Umbilical cord (tissue), 1 donor: ENCODE measurements at regions not wholly inside any gene's neighbourhood (a gene's known extent, or its start where the extent isn't known, plus 50 kb on each side); places are given as distances from the start of the nearest gene placed in this dataset.
A peak's percentile ranks its signal among the peaks of the same experiment; 100 is the strongest.
"Not testable (repeated sequence)": the region's sequence is repeated elsewhere in the genome, so short reads cannot be mapped to it uniquely, and the experiment has no call there.

Experiments used
- DNase-seq: peaks from one replicate; pipeline ENCODE4 v3.0.0-alpha.2; 2015; ENCODE audit warnings: low spot score

DNA sequence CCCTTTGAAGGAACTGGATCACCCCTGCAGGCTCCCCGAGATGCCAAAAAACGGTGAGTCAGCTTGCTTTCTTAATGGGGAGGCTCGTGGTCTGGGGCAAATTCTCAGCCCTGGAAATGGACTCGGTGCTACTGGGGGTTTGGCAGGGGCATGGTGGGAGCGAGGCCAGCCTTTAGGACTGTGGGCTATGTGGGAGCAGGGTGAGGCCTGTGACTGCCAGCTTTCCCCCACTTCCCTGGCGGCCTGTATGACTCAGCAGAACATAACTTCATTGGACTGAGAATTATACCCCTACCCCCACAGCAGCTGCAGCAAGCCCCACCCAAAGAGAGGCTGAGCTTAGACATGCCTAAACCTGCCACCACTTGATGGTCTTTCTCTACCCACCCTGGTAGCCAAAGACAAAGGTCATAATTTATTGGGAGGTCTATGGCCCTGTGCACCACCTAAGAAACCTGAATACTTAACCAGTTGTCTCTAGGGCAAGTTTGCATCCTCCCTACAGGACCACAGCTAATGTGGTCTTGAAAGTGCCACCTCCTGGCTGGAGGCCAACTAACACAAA, 325.3 kb downstream of the TLE1 start:
- DNase-seq: no peak

DNA sequence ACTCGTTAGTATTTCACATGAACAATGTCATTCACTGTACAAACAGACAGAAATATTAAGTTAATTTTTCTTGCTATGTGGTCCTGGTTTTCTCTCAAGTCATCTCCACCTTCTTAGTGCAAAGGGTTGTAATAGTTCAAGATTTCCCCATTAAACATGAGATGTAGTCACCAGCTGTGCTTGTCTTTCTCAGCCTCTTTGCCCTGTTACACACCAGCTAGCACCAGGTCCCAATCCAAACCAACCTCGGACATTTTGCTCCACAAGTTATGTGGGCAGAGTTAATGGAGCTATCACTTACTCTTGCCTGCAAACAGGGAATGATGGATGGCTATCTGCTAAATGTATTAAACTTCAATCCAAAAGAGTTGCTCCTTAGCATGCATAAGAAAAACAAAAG, 328.1 kb downstream of the TLE1 start:
- DNase-seq: no peak

GRCh38 chr9:81351166-81351565, 338.2 kb downstream of the TLE1 start:
- no peak for DNase-seq

DNA sequence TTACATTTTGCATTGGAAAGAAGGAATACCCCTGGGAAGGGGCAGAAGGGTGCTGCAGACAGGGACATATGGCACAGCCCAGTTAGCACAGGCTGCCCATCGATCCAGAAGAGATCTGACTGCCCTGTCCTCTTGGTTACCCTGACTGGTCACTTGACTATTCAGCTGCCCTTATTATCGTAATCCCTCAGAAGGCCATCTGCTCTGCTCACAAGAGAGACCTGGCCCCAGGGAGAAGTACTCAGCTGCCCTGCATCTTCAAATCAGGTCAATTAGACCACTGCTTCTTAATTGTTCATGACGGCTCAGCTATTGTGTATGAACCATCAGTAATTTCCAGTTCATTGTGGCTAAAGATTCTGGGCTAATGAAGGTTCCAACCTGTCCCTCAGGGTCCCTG, 345.0 kb downstream of the TLE1 start:
- DNase-seq: no peak

DNA sequence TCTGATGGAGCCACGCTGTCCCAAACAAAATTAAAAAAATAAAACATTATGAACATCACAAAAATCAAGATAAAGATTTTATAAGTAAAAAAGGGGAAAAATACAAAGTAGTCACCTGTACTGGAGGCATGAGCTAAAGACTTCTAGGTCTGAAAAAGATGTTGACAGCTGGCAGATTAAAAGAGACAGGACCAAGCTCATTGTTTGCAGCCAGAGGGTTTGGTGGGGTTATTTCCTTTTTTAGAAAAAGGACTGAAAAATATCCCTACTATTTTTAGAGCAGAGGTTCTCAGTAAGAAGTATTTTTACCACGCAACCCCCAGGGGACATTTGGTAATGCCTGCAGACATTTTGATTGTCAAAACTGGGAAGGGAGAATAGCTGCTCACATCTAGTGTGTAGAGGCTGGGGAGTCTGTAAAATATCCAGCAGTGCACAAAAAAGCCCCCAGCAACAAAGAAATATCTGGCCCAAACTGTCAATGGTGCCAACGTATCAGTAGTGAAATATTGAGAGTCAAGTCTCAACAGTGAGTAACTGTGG, 353.4 kb downstream of the TLE1 start:
- no peak for DNase-seq

- no peak for DNase-seq
Observed at GRCh38 chr9:81321551-81321950, 367.8 kb downstream of the TLE1 start.

DNA sequence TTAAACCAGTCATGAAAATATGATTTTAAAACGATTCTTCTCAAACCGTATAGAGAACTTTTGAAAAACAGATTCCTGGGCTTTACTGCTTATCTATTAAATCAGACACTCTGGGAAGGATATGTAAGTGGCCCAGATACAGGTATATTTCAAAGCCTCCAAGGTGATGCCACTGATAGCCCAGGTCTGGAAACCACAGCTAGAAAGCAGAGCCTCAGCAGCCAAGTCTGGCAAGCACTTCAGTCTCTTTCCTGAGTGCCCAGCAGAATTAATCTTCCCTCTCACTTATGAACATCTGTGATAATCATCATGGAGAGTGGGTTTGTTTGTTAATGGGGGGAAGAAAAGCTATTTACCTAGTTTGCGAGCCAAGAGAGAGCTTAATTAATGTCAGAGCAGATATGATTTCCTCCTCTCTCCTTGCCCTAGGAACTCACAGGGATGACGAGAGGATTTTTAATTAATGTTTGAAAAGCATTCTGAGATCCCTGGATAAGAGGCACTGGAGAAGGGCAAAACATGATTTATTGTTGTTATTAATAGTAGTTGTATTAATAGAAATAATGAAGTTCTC, 368.4 kb downstream of the TLE1 start:
- no peak for DNase-seq

DNA sequence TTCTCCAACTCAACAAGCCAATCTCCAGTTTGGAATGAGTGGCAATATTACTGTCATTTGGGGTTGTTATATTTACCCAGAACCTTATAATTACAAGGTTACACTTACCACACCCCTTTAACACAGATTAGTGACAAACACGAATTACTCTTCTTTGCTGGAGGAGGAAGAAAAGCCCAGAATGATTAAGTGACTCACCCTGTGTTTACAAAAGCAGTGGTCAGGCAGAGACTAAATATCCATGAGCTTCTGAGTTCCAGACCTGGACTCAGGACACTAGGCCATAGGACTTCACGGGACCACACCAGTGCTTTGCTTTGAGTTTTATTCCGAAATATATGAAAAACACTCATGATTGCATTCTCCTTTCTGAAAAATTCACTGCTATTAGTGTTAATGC, 370.8 kb downstream of the TLE1 start:
- DNase-seq: no peak

DNA sequence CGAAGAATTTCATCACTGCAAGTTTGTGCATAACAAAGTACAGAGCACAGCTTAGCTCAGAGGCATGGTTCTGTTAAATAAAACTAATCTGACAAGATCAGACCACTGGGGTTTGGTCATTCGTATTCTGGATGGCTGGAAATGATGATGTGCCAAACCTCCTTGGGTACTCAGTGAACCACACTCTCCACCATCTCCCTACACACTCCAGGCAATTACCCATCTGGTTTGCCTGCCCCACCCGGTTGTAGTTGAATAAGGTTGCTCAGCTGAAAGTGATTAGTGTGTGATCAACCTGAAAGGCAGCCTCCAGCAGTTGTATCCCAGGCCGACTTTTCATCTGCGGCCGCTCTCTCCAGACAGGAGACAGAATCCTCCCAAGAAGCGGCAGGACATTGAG, 371.4 kb downstream of the TLE1 start:
- DNase-seq: peak; percentile 49

GRCh38 chr9:81317223-81317622, 372.1 kb downstream of the TLE1 start:
- no peak for DNase-seq

- DNase-seq: no peak
Observed at GRCh38 chr9:81314490-81314889, 374.9 kb downstream of the TLE1 start.

GRCh38 chr9:81313877-81314276, 375.5 kb downstream of the TLE1 start:
- no peak for DNase-seq

GRCh38 chr9:81312346-81312745, 377.0 kb downstream of the TLE1 start:
- DNase-seq: no peak

DNA sequence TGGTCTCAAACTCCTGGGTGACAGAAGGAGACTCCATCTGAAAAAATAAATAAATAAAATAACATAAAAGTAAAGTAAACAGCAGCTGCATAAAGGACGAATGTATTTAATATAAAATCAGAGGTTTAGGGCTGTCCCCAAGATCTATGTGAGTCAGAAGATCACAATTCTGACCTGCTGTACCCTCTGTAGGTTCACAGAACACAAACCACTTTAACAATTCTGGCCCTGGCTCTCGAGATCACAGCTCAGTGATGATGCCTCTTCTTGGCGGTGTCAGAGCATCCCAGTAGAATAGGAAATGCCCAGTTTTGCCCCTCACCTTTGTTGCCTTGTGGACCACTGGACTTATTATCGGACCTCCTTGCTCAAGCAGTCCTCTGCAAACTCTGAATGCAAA, 380.9 kb downstream of the TLE1 start:
- DNase-seq: no peak

- not testable (repeated sequence) for DNase-seq
Observed at GRCh38 chr9:81307791-81308190, 381.6 kb downstream of the TLE1 start.

DNA sequence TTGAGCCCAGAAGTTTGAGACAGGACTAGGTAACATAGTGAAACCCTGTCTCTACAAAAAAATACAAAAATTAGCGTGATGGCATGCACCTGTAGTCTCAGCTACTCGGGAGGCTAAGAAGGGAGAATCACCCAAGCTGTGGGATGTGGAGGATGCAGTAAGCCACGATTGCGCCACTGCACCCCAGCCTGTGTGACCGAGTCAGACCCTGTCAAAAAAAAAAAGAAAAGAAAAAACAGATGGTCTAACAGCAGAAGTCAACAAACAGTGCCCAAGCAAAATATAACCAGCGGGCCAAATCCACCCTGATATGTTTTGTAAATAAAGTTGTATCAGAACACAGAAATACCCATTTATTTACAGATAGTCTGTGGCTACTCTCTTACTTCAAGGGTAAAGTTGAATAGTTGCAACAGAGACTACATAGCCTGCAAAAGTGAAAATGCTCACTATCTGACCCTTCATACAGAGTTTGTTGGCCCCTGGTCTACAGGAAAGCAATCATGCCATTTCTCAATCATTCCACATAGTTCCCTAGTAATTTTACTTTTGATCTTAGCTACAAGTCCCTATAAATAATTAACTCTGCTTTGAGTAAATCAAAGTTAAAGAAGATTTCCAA, 383.7 kb downstream of the TLE1 start:
- no peak for DNase-seq

DNA sequence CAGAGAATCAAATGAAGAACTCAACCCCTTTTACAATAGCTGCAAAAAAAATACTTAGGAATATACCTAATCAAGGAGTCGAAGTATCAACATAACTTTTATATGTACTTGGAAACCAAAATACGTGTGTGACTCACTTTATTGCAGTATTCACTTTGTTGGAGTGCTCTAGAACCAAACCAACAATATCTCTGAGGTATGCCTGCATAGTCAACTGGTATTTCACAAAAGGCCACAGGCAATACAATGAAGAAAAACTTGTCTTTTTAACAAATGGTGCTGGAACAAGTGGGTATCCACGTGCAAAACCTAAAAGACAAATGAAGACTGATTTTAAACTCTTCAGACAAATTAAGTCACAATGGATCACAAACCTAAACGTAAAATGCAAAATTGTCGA, 385.7 kb downstream of the TLE1 start:
- DNase-seq: no peak

DNA sequence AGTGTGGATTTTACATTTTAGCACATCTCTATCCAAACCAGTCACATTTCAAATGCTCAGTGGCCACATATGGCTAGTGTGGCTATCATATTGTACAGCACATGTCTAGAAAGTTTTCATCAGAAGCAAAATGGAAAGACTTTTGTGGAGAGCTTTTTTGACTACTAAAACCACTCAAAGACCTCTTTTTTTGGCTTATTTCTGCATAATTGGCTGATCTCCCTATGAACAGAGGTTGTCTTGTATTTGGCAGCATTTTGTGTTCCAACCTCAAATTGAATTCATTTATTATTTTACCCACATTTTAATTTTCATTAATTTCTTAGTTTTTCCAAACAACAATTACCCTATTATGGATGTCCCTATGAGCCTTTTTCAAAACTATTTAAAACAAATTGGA, 395.7 kb downstream of the TLE1 start:
- no peak for DNase-seq

- DNase-seq: no peak
Observed at GRCh38 chr9:81292056-81292805, 397.1 kb downstream of the TLE1 start.

GRCh38 chr9:81289622-81290021, 399.7 kb downstream of the TLE1 start:
- no peak for DNase-seq

DNA sequence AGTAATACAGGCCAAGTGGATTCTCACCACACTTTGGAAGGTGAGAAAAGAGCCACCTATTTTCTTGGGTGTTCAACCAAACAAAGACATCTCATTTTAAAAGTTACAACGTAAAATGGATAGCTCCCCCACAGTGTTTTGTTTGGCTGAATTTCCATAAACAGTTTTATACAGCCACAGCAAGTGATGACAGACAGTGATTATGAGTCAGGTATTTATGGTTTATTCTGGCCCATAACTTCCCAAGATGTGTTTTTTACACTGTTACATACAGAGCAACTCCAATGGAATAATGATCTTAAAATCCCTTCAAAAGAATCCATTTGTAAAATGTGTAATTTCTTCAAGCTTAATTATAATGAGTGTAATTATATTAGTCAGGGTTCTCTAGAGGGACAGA, 421.3 kb downstream of the TLE1 start:
- no peak for DNase-seq

DNA sequence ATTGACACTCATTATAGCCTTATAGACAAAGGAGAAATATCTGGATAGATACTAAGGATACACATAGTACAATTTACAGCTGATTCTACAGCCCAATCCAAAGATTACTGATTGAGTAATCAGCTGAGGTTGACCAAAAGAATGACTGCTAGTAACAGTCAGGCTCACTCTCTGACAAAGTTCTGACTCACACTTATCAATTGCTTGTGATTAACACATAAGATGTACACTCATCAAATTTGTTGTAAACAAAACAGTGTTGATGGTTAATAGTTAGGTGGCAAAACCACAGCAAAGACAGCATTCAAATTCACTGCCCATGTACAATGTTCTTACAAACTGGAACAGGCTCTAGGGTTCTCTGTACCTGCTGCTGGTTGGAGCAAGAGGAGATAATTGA, 422.7 kb downstream of the TLE1 start:
- no peak for DNase-seq

- DNase-seq: no peak
Observed at GRCh38 chr9:81266086-81266485, 423.3 kb downstream of the TLE1 start.
